ENCODE measurements at regions not wholly inside any gene's neighbourhood (a gene's known extent, or its start where the extent isn't known, plus 50 kb on each side); places are given as distances from the start of the nearest gene placed in this dataset.

DNA sequence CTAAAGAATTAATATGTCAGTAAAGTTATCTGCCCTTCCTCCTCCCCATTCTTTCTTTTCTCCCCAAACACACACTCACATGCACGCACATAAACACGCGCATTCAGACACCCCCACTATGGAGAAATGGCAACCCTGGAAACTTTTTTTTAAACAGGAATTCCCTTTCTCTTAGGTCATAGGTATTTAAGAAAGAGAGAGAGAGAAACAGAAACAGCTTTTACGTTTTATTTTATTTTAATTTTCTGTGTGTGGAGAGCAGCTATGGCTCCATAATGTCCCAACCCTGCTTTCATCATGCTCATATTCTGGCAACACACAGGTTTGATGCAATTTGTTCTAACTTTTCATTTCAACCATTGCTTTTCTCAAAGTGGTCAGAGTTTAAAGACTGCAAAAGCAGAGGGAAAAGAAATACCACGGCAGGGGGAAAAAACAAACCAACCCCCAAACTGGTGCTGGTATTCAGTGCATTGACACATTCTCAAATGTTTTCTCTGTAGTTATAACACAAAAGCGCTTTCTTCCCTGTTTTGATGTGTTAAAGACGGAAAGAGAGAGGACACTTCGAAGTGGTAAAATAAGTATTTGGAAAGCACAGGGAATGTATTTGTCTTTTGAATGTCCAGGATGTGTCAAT lies 126.0 kb upstream of the TMEM161B start (continued):
- TF ChIP-seq HOXA9 (CRISPR knock-in tag; IDR thresholded peaks at IDR 0.05; ENCODE audit: borderline replicate concordance) (no peak), HMGA1 (CRISPR knock-in tag; conservative IDR thresholded peaks at IDR 0.05) (no peak)

DNA sequence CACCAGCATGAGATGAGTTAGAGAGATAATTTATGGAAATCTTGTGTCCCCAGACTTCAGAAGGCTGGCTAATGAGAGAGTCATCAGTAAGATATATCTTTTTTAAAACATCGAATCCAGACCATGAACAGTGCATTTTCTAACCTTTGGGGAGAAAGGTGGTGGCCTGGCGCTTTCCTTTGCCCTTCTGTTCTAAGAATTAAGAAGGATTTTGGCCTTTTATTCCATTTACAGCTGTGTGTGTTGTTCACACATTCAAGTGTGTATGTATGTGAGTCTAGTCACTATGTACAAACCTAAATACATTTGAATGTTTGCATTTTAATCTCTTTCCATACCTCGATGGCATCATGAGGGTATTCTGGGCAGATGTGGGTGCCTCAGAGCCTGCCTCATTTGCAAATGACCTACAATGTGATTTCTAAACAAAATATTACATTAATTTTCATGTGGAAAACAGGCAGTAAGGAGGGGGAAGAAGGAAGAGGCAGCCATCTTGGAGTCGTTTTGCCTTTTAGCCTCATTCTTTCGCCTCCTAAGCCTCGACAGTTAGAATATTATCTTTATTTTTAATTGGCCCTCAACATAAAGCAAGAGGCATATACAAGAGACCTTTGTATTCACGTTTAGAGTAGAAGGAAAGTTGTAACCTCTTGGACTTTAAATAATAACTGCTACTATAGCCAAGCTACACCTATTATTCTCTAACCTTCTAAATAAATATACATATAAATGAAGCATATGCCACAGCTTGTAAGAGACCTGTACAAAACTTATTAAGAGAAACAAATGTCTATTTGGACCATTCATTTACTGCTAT lies 125.3 kb upstream of the TMEM161B start:
- ChIA-PET CTCF (ENCODE audit: low intra/inter-chr PET ratio, low total read pairs) (no interaction called here), POLR2A (no interaction called here)
- TF ChIP-seq ZMAT5 (CRISPR knock-in tag; IDR thresholded peaks at IDR 0.05; ENCODE audit: borderline replicate concordance, low read depth) (no peak), TBL1XR1 (IDR thresholded peaks at IDR 0.05; ENCODE audit: borderline replicate concordance, low read length, partially characterized antibody) (no peak), ATAD3A (CRISPR knock-in tag; IDR thresholded peaks at IDR 0.05) (no peak), HNRNPK (IDR thresholded peaks at IDR 0.05; ENCODE audit: low read depth, low read length, poor library complexity, severe bottlenecking) (no peak), ZNF670 (CRISPR knock-in tag; IDR thresholded peaks at IDR 0.05; ENCODE audit: borderline replicate concordance) (no peak), TGIF2 (CRISPR knock-in tag; IDR thresholded peaks at IDR 0.05) (no peak), PTBP1 (IDR thresholded peaks at IDR 0.05; ENCODE audit: low read depth, low read length, poor library complexity, severe bottlenecking) (no peak), ELK4 (CRISPR knock-in tag; IDR thresholded peaks at IDR 0.05; ENCODE audit: borderline replicate concordance) (no peak)
- TF ChIP-seq, protein P1, sequence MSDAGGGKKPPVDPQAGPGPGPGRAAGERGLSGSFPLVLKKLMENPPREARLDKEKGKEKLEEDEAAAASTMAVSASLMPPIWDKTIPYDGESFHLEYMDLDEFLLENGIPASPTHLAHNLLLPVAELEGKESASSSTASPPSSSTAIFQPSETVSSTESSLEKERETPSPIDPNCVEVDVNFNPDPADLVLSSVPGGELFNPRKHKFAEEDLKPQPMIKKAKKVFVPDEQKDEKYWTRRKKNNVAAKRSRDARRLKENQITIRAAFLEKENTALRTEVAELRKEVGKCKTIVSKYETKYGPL (CRISPR knock-in tag; IDR thresholded peaks at IDR 0.05): no peak
- TF ChIP-seq, protein P2, sequence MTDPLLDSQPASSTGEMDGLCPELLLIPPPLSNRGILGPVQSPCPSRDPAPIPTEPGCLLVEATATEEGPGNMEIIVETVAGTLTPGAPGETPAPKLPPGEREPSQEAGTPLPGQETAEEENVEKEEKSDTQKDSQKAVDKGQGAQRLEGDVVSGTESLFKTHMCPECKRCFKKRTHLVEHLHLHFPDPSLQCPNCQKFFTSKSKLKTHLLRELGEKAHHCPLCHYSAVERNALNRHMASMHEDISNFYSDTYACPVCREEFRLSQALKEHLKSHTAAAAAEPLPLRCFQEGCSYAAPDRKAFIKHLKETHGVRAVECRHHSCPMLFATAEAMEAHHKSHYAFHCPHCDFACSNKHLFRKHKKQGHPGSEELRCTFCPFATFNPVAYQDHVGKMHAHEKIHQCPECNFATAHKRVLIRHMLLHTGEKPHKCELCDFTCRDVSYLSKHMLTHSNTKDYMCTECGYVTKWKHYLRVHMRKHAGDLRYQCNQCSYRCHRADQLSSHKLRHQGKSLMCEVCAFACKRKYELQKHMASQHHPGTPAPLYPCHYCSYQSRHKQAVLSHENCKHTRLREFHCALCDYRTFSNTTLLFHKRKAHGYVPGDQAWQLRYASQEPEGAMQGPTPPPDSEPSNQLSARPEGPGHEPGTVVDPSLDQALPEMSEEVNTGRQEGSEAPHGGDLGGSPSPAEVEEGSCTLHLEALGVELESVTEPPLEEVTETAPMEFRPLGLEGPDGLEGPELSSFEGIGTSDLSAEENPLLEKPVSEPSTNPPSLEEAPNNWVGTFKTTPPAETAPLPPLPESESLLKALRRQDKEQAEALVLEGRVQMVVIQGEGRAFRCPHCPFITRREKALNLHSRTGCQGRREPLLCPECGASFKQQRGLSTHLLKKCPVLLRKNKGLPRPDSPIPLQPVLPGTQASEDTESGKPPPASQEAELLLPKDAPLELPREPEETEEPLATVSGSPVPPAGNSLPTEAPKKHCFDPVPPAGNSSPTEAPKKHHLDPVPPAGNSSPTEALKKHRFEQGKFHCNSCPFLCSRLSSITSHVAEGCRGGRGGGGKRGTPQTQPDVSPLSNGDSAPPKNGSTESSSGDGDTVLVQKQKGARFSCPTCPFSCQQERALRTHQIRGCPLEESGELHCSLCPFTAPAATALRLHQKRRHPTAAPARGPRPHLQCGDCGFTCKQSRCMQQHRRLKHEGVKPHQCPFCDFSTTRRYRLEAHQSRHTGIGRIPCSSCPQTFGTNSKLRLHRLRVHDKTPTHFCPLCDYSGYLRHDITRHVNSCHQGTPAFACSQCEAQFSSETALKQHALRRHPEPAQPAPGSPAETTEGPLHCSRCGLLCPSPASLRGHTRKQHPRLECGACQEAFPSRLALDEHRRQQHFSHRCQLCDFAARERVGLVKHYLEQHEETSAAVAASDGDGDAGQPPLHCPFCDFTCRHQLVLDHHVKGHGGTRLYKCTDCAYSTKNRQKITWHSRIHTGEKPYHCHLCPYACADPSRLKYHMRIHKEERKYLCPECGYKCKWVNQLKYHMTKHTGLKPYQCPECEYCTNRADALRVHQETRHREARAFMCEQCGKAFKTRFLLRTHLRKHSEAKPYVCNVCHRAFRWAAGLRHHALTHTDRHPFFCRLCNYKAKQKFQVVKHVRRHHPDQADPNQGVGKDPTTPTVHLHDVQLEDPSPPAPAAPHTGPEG (CRISPR knock-in tag; IDR thresholded peaks at IDR 0.05): no peak
- Histone ChIP-seq H3K4me2 (ENCODE audit: low read depth, low read length) (no peak overlapping the region), H3K36me3 (replicated peaks in 1 of 2; ENCODE audit: control insufficient read depth in 1 of 2, insufficient read depth in 2 of 2, low read length in 2 of 2) (no peaks in the 10 kb centered on the region), H3K27me3 (ENCODE audit: control insufficient read depth in 1 of 2, insufficient read depth in 2 of 2, low read length in 2 of 2) (no peaks in the 10 kb centered on the region), H3K79me2 (ENCODE audit: insufficient read depth, low read length) (no peaks in the 10 kb centered on the region), H3K4me1 (ENCODE audit: insufficient read depth, low read length) (no peaks in the 10 kb centered on the region), H4K20me1 (ENCODE audit: insufficient read depth, low read length) (no peaks in the 10 kb centered on the region), H3K9ac (ENCODE audit: insufficient read depth, low read depth, low read length) (no peak overlapping the region), H3K4me3 (replicated peaks in 1 of 3; ENCODE audit: insufficient read depth in 1 of 3, low read depth in 2 of 3, low read length in 3 of 3) (no peak overlapping the region), H2AFZ (ENCODE audit: low read length) (no peak overlapping the region), H3K9me3 (ENCODE audit: low read length) (no peaks in the 10 kb centered on the region), H3K27ac (ENCODE audit: extremely low read length, insufficient read depth, low read length) (no peak overlapping the region)
- no peak for FAIRE-seq
- WGBS (ENCODE audit: low lambda C conversion rate): 22% methylated on average over 7 of the region's 7 CpGs
- in situ Hi-C loops (cut with HindIII; ENCODE audit: extremely low pct_ligation_motif_present, low pct_unique_long_range_greater_than_20kb): no loop called here
- no peak for ATAC-seq
- DNase-seq (ENCODE audit: low spot score): no peak
- intact Hi-C loops (cut with micrococcal nuclease; ENCODE audit: unreplicated experiment): no loop called here
- BruUV-seq (replicated peaks): no TSS peak
